K562 (cell line): ENCODE measurements at regions not wholly inside any gene's neighbourhood (a gene's known extent, or its start where the extent isn't known, plus 50 kb on each side); places are given as distances from the start of the nearest gene placed in this dataset.

Experiments used
- CBFA2T2 ChIP-seq: fragments of 450-650 bp; conservative IDR thresholded peaks from 2 replicates; pipeline ENCODE4 v1.6.1; 2017; ENCODE audit warnings: mild to moderate bottlenecking
- CREB5 ChIP-seq: fragments of 250-450 bp; sonication (Bioruptor Pico); IDR thresholded peaks from 2 replicates; pipeline ENCODE4 v1.5.0; 2020; ENCODE audit warnings: mild to moderate bottlenecking
- EP400 ChIP-seq: fragments of 450-650 bp; IDR thresholded peaks from 2 replicates; pipeline ENCODE4 v1.6.1; 2017; ENCODE audit warnings: antibody characterized with exemption, mild to moderate bottlenecking, moderate library complexity
- FOS ChIP-seq: IDR thresholded peaks from 3 replicates; pipeline ENCODE4 v1.6.1; 2011; ENCODE audit not compliant: insufficient read length; ENCODE audit errors: extremely low read depth
- FOXM1 ChIP-seq, 2 experiments: fragments of 450-650 bp in 1 of 2; sonication (generic) in 1 of 2; formaldehyde crosslinking in 1 of 2; IDR thresholded peaks; 2 replicates each; pipeline versions ENCODE4 v1.6.1 to v1.9.0; 2017 to 2022; ENCODE audit warnings: low read depth in 2 of 2, mild to moderate bottlenecking in 2 of 2, missing genetic modification reagents in 1 of 2, moderate library complexity in 1 of 2
- NR2F6 ChIP-seq: fragments of 450-650 bp; formaldehyde crosslinking; IDR thresholded peaks from 2 replicates; pipeline ENCODE4 v1.4.0; 2020; ENCODE audit warnings: mild to moderate bottlenecking
- RAD21 ChIP-seq, 2 experiments: fragments of 250-450 bp in 1 of 2; fragments of 450-650 bp in 1 of 2; sonication (Bioruptor Pico) in 1 of 2; formaldehyde crosslinking in 1 of 2; IDR thresholded peaks in 1 of 2; conservative IDR thresholded peaks in 1 of 2; 2 replicates each; pipeline versions ENCODE4 v1.4.0 to v1.8.0; 2020 to 2022; ENCODE audit warnings: mild to moderate bottlenecking in 2 of 2, moderate library complexity in 1 of 2
- RBM22 ChIP-seq: fragments of 200-400 bp; formaldehyde crosslinking; IDR thresholded peaks from 2 replicates; pipeline ENCODE4 v1.6.1; 2018; ENCODE audit warnings: low read length, low read depth; ENCODE audit not compliant: poor library complexity, severe bottlenecking
- SLC30A9 ChIP-seq: fragments of 250-450 bp; sonication (Bioruptor Pico); IDR thresholded peaks from 2 replicates; pipeline ENCODE4 v1.8.0; 2022; ENCODE audit warnings: mild to moderate bottlenecking, moderate library complexity
- SMAD1 ChIP-seq: fragments of 150-350 bp; IDR thresholded peaks from 2 replicates; pipeline ENCODE4 v1.6.1; 2014; ENCODE audit warnings: low read length, low read depth; ENCODE audit not compliant: partially characterized antibody
- SNAPC5 ChIP-seq: fragments of 250-450 bp; sonication (Bioruptor Pico); IDR thresholded peaks from 2 replicates; pipeline ENCODE4 v1.8.0; 2021; ENCODE audit warnings: moderate library complexity, mild to moderate bottlenecking, inconsistent platforms
- SP2 ChIP-seq: IDR thresholded peaks from 2 replicates; pipeline ENCODE4 v1.6.1; 2011; ENCODE audit warnings: mild to moderate bottlenecking, low read depth, low read length, moderate library complexity; ENCODE audit not compliant: poor library complexity, severe bottlenecking; ENCODE audit errors: extremely low read depth
- TAL1 ChIP-seq: fragments of 450-650 bp; IDR thresholded peaks from 2 replicates; pipeline ENCODE4 v1.6.1; 2016; ENCODE audit warnings: mild to moderate bottlenecking
- TEAD1 ChIP-seq, 2 experiments: fragments of 450-650 bp in 1 of 2; sonication (generic) in 1 of 2; formaldehyde crosslinking; IDR thresholded peaks; 2 replicates each; pipeline versions ENCODE4 v1.4.0 to v1.8.0; 2020 to 2022; ENCODE audit warnings: mild to moderate bottlenecking in 2 of 2, missing genetic modification reagents in 1 of 2
- THAP12 ChIP-seq: fragments of 250-450 bp; sonication (Bioruptor Pico); IDR thresholded peaks from 2 replicates; pipeline ENCODE4 v1.9.0; 2021; ENCODE audit warnings: mild to moderate bottlenecking, inconsistent platforms
- ZBTB33 ChIP-seq: sonication (generic); formaldehyde crosslinking; IDR thresholded peaks from 2 replicates; pipeline ENCODE4 v1.8.1; 2023; ENCODE audit warnings: mild to moderate bottlenecking, missing genetic modification reagents
- ZNF518B ChIP-seq: fragments of 250-450 bp; sonication (Bioruptor Pico); IDR thresholded peaks from 2 replicates; pipeline ENCODE4 v1.5.0; 2021; ENCODE audit warnings: mild to moderate bottlenecking, moderate library complexity
- ZSCAN32 ChIP-seq: fragments of 450-650 bp; formaldehyde crosslinking; IDR thresholded peaks from 2 replicates; pipeline ENCODE4 v1.4.0; 2020; ENCODE audit warnings: mild to moderate bottlenecking, moderate library complexity

- TF ChIP-seq ZNF518B (CRISPR knock-in tag) = no peak
- TF ChIP-seq ZSCAN32 (CRISPR knock-in tag) = no peak
- TF ChIP-seq SNAPC5 = no peak
- TF ChIP-seq TEAD1 (CRISPR knock-in tag; IDR thresholded peaks at IDR 0.05) = no peak
- TF ChIP-seq CREB5 (CRISPR knock-in tag) = no peak
- TF ChIP-seq ZBTB33 (CRISPR knock-in tag) = no peak
- TF ChIP-seq FOXM1 (IDR thresholded peaks at IDR 0.05; ENCODE audit: low read depth) = no peak
- TF ChIP-seq FOXM1 (CRISPR knock-in tag; IDR thresholded peaks at IDR 0.05; ENCODE audit: low read depth) = no peak
- TF ChIP-seq SLC30A9 (CRISPR knock-in tag) = no peak
- TF ChIP-seq SMAD1 = no peak
- no peak for TF ChIP-seq SP2
- no peak for TF ChIP-seq RAD21 (CRISPR knock-in tag; conservative IDR thresholded peaks at IDR 0.05 in 1 of 2, IDR thresholded peaks at IDR 0.05 in 1 of 2)
- TF ChIP-seq NR2F6 (CRISPR knock-in tag) = no peak
- TF ChIP-seq FOS = no peak
- no peak for TF ChIP-seq EP400
- no peak for TF ChIP-seq TAL1
- 0 out of 2 replicates have a peak, but pooled peaks have one; percentile 17 for TF ChIP-seq CBFA2T2
- TF ChIP-seq THAP12 (CRISPR knock-in tag) = no peak
- TF ChIP-seq RBM22 = no peak
These were observed 57.5 kb upstream of the TRPM1 start (continued) for GRCh38 chr15:31158858-31159569.
